ENCODE measurements at regions not wholly inside any gene's neighbourhood (a gene's known extent, or its start where the extent isn't known, plus 50 kb on each side); places are given as distances from the start of the nearest gene placed in this dataset.

GRCh38 chr3:106249981-106250380, 381.2 kb upstream of the CBLB start:
- Histone ChIP-seq H3K27me3 (no peaks in the 10 kb centered on the region), H3K27ac (no peak overlapping the region), H3K36me3 (replicated peaks in 1 of 2; ENCODE audit: insufficient read depth in 1 of 2, low read depth in 2 of 2) (no peaks in the 10 kb centered on the region), H3K4me3 (no peak overlapping the region), H3K4me1 (no peaks in the 10 kb centered on the region), H3K9me3 (peaks cover 0 to 8% (median 0%) of the 10 kb centered on the region in 3 donors)
- intact Hi-C loops (cut with DNase I), result no loop called here
- DNase-seq (no peak), ATAC-seq (no peak)
- TF ChIP-seq POLR2A (IDR thresholded peaks at IDR 0.05), result no peak
- no peak for TF ChIP-seq CTCF (IDR thresholded peaks at IDR 0.05)

GRCh38 chr3:106251160-106251892, 382.5 kb upstream of the CBLB start:
- no peak overlapping the region for H3K4me3 ChIP-seq
- H3K27me3 ChIP-seq, result no peaks in the 10 kb centered on the region
- intact Hi-C loops (cut with DNase I), result no loop called here
- no peaks in the 10 kb centered on the region for H3K4me1 ChIP-seq
- WGBS, 2 donors, result 73 to 90% methylated on average over 2 of the region's 2 CpGs
- TF ChIP-seq CTCF (IDR thresholded peaks at IDR 0.05), result no peak
- no peak for TF ChIP-seq POLR2A (IDR thresholded peaks at IDR 0.05)
- peaks cover 0 to 8% (median 0%) of the 10 kb centered on the region in 3 donors for H3K9me3 ChIP-seq
- no peak for ATAC-seq
- no peak overlapping the region for H3K27ac ChIP-seq
- no peaks in the 10 kb centered on the region for H3K36me3 ChIP-seq (replicated peaks in 1 of 2; ENCODE audit: insufficient read depth in 1 of 2, low read depth in 2 of 2)
- no peak for DNase-seq

- TF ChIP-seq CTCF (IDR thresholded peaks at IDR 0.05) (no peak), POLR2A (IDR thresholded peaks at IDR 0.05) (no peak)
- H3K27ac ChIP-seq, result no peak overlapping the region
- peaks cover 0 to 7% (median 0%) of the 10 kb centered on the region in 3 donors for H3K9me3 ChIP-seq
- intact Hi-C loops (cut with DNase I), result no loop called here
- no peaks in the 10 kb centered on the region for H3K36me3 ChIP-seq (replicated peaks in 1 of 2; ENCODE audit: insufficient read depth in 1 of 2, low read depth in 2 of 2)
- WGBS, 2 donors, result 62 to 67% methylated on average over 6 of the region's 6 CpGs
- H3K27me3 ChIP-seq, result no peaks in the 10 kb centered on the region
- DNase-seq, result no peak
- no peak overlapping the region for H3K4me3 ChIP-seq
- H3K4me1 ChIP-seq, result no peaks in the 10 kb centered on the region
- ATAC-seq, result no peak
Observed at GRCh38 chr3:106255870-106256248, 387.0 kb upstream of the CBLB start.

GRCh38 chr3:106256249-106256957, 387.6 kb upstream of the CBLB start:
- 59 to 69% methylated on average over 11 of the region's 11 CpGs for WGBS, 2 donors
- Histone ChIP-seq H3K4me3 (no peak overlapping the region), H3K9me3 (peaks cover 0 to 2% (median 0%) of the 10 kb centered on the region in 3 donors), H3K4me1 (no peaks in the 10 kb centered on the region), H3K36me3 (replicated peaks in 1 of 2; ENCODE audit: insufficient read depth in 1 of 2, low read depth in 2 of 2) (no peaks in the 10 kb centered on the region), H3K27ac (no peak overlapping the region), H3K27me3 (no peaks in the 10 kb centered on the region)
- intact Hi-C loops (cut with DNase I), result no loop called here
- DNase-seq (no peak), ATAC-seq (no peak)
- TF ChIP-seq CTCF (IDR thresholded peaks at IDR 0.05), result no peak
- no peak for TF ChIP-seq POLR2A (IDR thresholded peaks at IDR 0.05)

Measured in body of pancreas (tissue), 4 donors.